Chondrocyte (in vitro differentiated cells): ENCODE measurements at regions not wholly inside any gene's neighbourhood (a gene's known extent, or its start where the extent isn't known, plus 50 kb on each side); places are given as distances from the start of the nearest gene placed in this dataset.

Experiments used
- DNase-seq: peaks from one replicate; pipeline ENCODE4 v3.0.0; 2021; ENCODE audit warnings: mixed read lengths, low spot score
- H3K27ac Mint-ChIP-seq: one replicate; pipeline ENCODE4 v1.8.0; 2021; ENCODE audit warnings: mild to moderate bottlenecking, moderate library complexity, mixed read lengths; ENCODE audit not compliant: unreplicated experiment
- H3K27me3 Mint-ChIP-seq: 2 replicates; pipeline ENCODE4 v1.8.0; 2021; ENCODE audit warnings: low read depth, mixed read lengths
- H3K36me3 Mint-ChIP-seq: 2 replicates; pipeline ENCODE4 v1.8.0; 2021; ENCODE audit warnings: low read depth, mixed read lengths
- H3K4me1 Mint-ChIP-seq: 2 replicates; pipeline ENCODE4 v1.8.0; 2021; ENCODE audit warnings: low read depth, mild to moderate bottlenecking, mixed read lengths
- H3K4me3 Mint-ChIP-seq: one replicate; pipeline ENCODE4 v1.8.0; 2021; ENCODE audit warnings: mild to moderate bottlenecking, moderate library complexity, mixed read lengths; ENCODE audit not compliant: unreplicated experiment
- H3K9me3 Mint-ChIP-seq: 2 replicates; pipeline ENCODE4 v1.8.0; 2021; ENCODE audit warnings: low read depth, mixed read lengths
- TF ChIP-seq, protein P1 (sequence below): fragments of 200-600 bp; sonication (generic); IDR thresholded peaks from 2 replicates; pipeline ENCODE4 v1.5.0; 2021; ENCODE audit warnings: antibody characterized with exemption, mild to moderate bottlenecking, moderate library complexity

DNA sequence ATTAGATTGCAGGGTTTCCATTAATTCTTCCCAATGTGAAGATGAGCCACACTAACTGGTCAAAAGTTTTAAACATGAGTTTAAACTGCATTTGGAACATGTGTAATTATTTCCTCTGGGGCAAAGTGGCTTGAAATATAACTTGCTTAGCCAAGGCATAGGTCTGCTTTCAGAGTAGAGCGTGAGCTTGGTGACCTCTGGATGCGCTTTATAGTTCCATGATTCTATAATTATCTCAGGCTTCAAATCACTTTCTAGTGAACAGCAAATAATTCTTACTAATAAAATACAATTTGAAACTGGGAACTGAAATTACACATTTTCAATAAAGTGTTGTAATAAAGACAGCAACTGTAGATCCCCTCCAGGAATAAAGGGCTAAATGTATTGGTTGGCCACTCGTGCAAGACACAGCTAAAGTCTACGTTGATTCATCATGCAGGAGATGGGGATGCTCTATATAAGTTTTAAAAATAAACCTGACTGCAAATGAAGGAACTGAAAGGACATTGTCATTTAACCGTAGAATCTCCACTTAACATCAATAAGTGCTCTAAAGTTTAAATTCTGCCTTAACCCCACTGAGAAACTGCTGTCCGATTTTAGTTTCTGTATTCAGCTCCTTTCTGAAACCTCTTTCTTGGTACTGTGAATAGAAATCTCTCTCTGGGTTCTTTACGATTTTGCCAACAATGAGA is 460.0 kb downstream of the PSAT1 start:
- no peaks in the 10 kb centered on the region for H3K36me3 Mint-ChIP-seq
- H3K27me3 Mint-ChIP-seq, result no peaks in the 10 kb centered on the region
- H3K27ac Mint-ChIP-seq, result no peak overlapping the region
- no peak for DNase-seq
- H3K4me3 Mint-ChIP-seq, result no peak overlapping the region
- TF ChIP-seq, protein P1, sequence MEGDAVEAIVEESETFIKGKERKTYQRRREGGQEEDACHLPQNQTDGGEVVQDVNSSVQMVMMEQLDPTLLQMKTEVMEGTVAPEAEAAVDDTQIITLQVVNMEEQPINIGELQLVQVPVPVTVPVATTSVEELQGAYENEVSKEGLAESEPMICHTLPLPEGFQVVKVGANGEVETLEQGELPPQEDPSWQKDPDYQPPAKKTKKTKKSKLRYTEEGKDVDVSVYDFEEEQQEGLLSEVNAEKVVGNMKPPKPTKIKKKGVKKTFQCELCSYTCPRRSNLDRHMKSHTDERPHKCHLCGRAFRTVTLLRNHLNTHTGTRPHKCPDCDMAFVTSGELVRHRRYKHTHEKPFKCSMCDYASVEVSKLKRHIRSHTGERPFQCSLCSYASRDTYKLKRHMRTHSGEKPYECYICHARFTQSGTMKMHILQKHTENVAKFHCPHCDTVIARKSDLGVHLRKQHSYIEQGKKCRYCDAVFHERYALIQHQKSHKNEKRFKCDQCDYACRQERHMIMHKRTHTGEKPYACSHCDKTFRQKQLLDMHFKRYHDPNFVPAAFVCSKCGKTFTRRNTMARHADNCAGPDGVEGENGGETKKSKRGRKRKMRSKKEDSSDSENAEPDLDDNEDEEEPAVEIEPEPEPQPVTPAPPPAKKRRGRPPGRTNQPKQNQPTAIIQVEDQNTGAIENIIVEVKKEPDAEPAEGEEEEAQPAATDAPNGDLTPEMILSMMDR, result no peak
- no peaks in the 10 kb centered on the region for H3K4me1 Mint-ChIP-seq
- H3K9me3 Mint-ChIP-seq, result peaks cover 2% of the 10 kb centered on the region

DNA sequence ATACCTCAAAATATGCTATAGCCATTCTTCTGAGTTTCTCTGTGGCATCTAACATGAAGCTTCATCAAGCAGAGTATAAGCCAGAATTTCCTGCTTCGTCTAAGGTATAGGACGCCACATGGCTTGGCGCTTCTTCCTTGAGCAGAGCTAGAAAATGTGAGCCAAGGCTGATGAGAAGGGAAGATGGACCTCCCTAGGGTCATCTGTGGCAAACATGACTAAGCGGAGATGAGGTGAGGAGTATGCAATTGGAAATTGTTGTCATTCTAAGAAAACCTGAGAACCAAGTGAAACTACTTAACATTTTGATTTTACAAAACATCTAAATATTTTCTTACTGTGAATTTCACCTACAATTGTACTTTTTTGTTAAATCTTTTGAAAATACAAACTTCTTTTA is 466.5 kb downstream of the PSAT1 start:
- Mint-ChIP-seq H3K27me3 (no peaks in the 10 kb centered on the region), H3K27ac (no peak overlapping the region), H3K4me3 (no peak overlapping the region), H3K36me3 (no peaks in the 10 kb centered on the region), H3K4me1 (peaks cover 6% of the 10 kb centered on the region), H3K9me3 (peaks cover 2% of the 10 kb centered on the region)
- TF ChIP-seq, protein P1, result no peak
- DNase-seq, result no peak

DNA sequence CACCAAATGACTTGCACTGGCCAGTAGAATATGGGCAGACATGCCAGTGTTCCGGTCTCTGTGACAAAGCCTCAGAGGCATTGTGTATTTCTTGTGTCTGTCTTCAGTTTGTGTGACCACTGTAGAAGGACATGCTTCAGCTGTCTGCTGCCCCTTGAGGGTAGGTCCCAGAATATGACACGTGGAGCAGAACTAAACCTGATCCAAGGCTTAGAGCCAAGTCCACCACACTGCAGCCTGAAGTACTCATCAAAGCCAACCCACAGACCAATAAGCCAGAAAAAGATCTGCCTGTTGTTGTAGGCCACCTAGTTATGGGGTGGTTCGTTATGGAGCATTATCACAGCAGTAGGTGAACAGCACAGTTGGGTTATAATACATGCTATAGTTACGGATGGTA is 468.9 kb downstream of the PSAT1 start:
- no peaks in the 10 kb centered on the region for H3K9me3 Mint-ChIP-seq
- peaks cover 6% of the 10 kb centered on the region for H3K4me1 Mint-ChIP-seq
- no peaks in the 10 kb centered on the region for H3K36me3 Mint-ChIP-seq
- TF ChIP-seq, protein P1, result no peak
- DNase-seq, result no peak
- no peaks in the 10 kb centered on the region for H3K27me3 Mint-ChIP-seq
- H3K27ac Mint-ChIP-seq, result no peak overlapping the region
- no peak overlapping the region for H3K4me3 Mint-ChIP-seq

DNA sequence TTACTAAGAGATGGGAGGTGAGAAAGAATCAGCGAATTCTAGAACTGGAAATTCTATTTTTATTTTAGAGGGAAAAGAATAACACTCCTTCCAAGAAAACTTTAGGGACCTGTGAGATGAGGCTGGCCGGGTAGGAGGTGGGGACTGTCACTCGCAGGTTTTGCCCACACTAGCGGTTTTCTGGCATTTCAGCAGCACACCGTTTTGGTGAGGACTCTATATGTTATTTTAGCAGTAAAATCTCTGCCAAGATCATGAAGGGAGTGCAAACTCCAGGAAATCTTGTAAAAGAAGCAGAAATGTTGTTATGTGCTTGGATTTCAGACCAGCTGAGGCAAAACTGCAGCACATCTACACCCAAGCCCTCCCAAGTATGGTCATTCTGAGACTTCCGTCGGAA is 470.6 kb downstream of the PSAT1 start:
- Mint-ChIP-seq H3K4me3 (no peak overlapping the region), H3K27me3 (no peaks in the 10 kb centered on the region), H3K9me3 (no peaks in the 10 kb centered on the region), H3K36me3 (no peaks in the 10 kb centered on the region), H3K4me1 (peaks cover 6% of the 10 kb centered on the region), H3K27ac (no peak overlapping the region)
- no peak for DNase-seq
- TF ChIP-seq, protein P1, result no peak

DNA sequence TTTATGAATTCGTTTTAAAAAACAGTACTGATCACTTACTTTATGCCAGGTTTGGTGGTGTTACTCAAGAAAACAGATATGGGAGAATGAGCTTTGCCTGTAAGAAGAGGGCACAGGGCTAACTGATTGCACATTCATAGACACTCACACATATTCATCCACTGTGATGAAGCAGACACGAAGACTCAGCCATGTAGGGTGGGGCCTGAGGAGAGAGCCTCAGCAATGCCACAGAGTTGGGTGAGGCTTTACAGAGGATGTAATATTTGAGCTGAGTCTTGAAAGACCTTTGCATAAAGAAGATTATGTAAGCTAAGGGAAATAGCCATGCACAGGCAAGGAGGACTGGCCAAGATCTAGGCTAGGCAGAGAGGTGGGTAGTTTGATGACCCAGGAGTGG is 472.8 kb downstream of the PSAT1 start:
- Mint-ChIP-seq H3K27ac (no peak overlapping the region), H3K9me3 (no peaks in the 10 kb centered on the region), H3K27me3 (no peaks in the 10 kb centered on the region), H3K4me1 (peaks cover 8% of the 10 kb centered on the region), H3K4me3 (no peak overlapping the region), H3K36me3 (no peaks in the 10 kb centered on the region)
- TF ChIP-seq, protein P1, result no peak
- DNase-seq, result no peak
